CD14-positive monocyte (primary cell): ENCODE measurements at regions not wholly inside any gene's neighbourhood (a gene's known extent, or its start where the extent isn't known, plus 50 kb on each side); places are given as distances from the start of the nearest gene placed in this dataset.
"Not testable (repeated sequence)": the region's sequence is repeated elsewhere in the genome, so short reads cannot be mapped to it uniquely, and the experiment has no call there.

ENCODE experiments used
- DNase-seq, 3 donors: peaks; one replicate each; pipeline ENCODE4 v3.0.0-alpha.2; 2011 to 2022
- H2AFZ ChIP-seq: 2 replicates; pipeline ENCODE4 v1.6.0; 2012; ENCODE audit warnings: mild to moderate bottlenecking, low read depth, low read length, inconsistent platforms; ENCODE audit not compliant: insufficient read depth, poor library complexity, severe bottlenecking
- H3K27ac ChIP-seq, 2 donors: 1 replicate in 1 of 2; 2 replicates in 1 of 2; pipeline ENCODE4 v1.5.1; 2012 to 2013; ENCODE audit warnings: low read length in 2 of 2, control low read depth in 1 of 2, inconsistent platforms in 1 of 2, low read depth in 1 of 2, mild to moderate bottlenecking in 1 of 2
- H3K27me3 ChIP-seq, 2 donors: one replicate each; pipeline versions ENCODE4 v1.6.0 to v1.6.1; 2011 to 2013; ENCODE audit warnings: low read length in 2 of 2; ENCODE audit not compliant: control insufficient read depth in 2 of 2, insufficient read depth in 2 of 2
- H3K36me3 ChIP-seq, 2 donors: replicated peaks in 1 of 2; 1 replicate in 1 of 2; 2 replicates in 1 of 2; pipeline versions ENCODE4 v1.5.1 to v1.6.1; 2012 to 2013; ENCODE audit warnings: low read length in 2 of 2, control low read depth in 1 of 2, inconsistent platforms in 1 of 2, mild to moderate bottlenecking in 1 of 2; ENCODE audit not compliant: insufficient read depth in 2 of 2, control insufficient read depth in 1 of 2
- H3K4me1 ChIP-seq, 2 donors: 1 replicate in 1 of 2; 2 replicates in 1 of 2; pipeline versions ENCODE4 v1.5.1 to v1.6.1; 2012 to 2013; ENCODE audit warnings: low read length in 2 of 2, control low read depth in 1 of 2, inconsistent platforms in 1 of 2, mild to moderate bottlenecking in 1 of 2, moderate library complexity in 1 of 2; ENCODE audit not compliant: insufficient read depth in 2 of 2, control insufficient read depth in 1 of 2
- H3K4me2 ChIP-seq: replicated peaks from 2 replicates; pipeline ENCODE3; 2012; ENCODE audit warnings: low read length, moderate library complexity, mild to moderate bottlenecking; ENCODE audit not compliant: poor library complexity, severe bottlenecking; ENCODE audit errors: extremely low read depth
- H3K4me3 ChIP-seq, 3 experiments: fragments of 200-600 bp in 1 of 3; sonication (generic) in 1 of 3; replicated peaks in 1 of 3; 1 replicate in 2 of 3; 2 replicates in 1 of 3; pipeline ENCODE4 v1.5.1; 2011 to 2013; ENCODE audit warnings: low read length in 3 of 3, mild to moderate bottlenecking in 3 of 3, control low read depth in 2 of 3, low read depth in 2 of 3, inconsistent platforms in 1 of 3, moderate library complexity in 1 of 3
- H3K79me2 ChIP-seq: 2 replicates; pipeline ENCODE4 v1.6.0; 2012; ENCODE audit warnings: mild to moderate bottlenecking, control low read depth, inconsistent platforms, low read length, moderate library complexity; ENCODE audit not compliant: insufficient read depth
- H3K9ac ChIP-seq: 2 replicates; pipeline ENCODE4 v1.6.0; 2017; ENCODE audit warnings: low read length, mild to moderate bottlenecking; ENCODE audit not compliant: insufficient read depth, poor library complexity, severe bottlenecking
- H3K9me3 ChIP-seq, 2 donors: replicated peaks in 1 of 2; 1 replicate in 1 of 2; 2 replicates in 1 of 2; pipeline versions ENCODE4 v1.5.1 to v1.6.1; 2012 to 2013; ENCODE audit warnings: low read length in 2 of 2, control low read depth in 1 of 2; ENCODE audit not compliant: control insufficient read depth in 1 of 2, insufficient read depth in 1 of 2
- H4K20me1 ChIP-seq: 2 replicates; pipeline ENCODE4 v1.6.0; 2012; ENCODE audit warnings: mild to moderate bottlenecking, low read length, control low read depth, moderate library complexity; ENCODE audit not compliant: insufficient read depth
- H3K27ac Mint-ChIP-seq, 7 donors: one replicate each; pipeline ENCODE4 v1.8.0; 2020; ENCODE audit warnings: mild to moderate bottlenecking in 7 of 7, mixed read lengths in 7 of 7, moderate library complexity in 6 of 7, inconsistent platforms in 2 of 7
- H3K27me3 Mint-ChIP-seq, 3 donors: one replicate each; pipeline ENCODE4 v1.8.0; 2021 to 2022; ENCODE audit warnings: low read depth in 3 of 3, mild to moderate bottlenecking in 3 of 3, mixed read lengths in 3 of 3, moderate library complexity in 3 of 3, inconsistent platforms in 1 of 3
- H3K36me3 Mint-ChIP-seq, 2 donors: one replicate each; pipeline ENCODE4 v1.8.0; 2020; ENCODE audit warnings: mixed read lengths in 2 of 2, inconsistent platforms in 1 of 2, mild to moderate bottlenecking in 1 of 2
- H3K4me1 Mint-ChIP-seq: one replicate; pipeline ENCODE4 v1.8.0; 2020; ENCODE audit warnings: mild to moderate bottlenecking, mixed read lengths
- H3K4me3 Mint-ChIP-seq, 2 donors: one replicate each; pipeline ENCODE4 v1.8.0; 2020; ENCODE audit warnings: mild to moderate bottlenecking in 2 of 2, mixed read lengths in 2 of 2, moderate library complexity in 1 of 2
- H3K9me3 Mint-ChIP-seq, 7 donors: one replicate each; pipeline ENCODE4 v1.8.0; 2020 to 2022; ENCODE audit warnings: mixed read lengths in 7 of 7, mild to moderate bottlenecking in 6 of 7, moderate library complexity in 6 of 7, inconsistent platforms in 2 of 7
- WGBS: methylation state at CpG from one replicate; pipeline ENCODE4 v1.1.5; 2013; ENCODE audit warnings: missing lambda C conversion rate; ENCODE audit not compliant: insufficient coverage; 5-methylcytosine and 5-hydroxymethylcytosine counted together
- intact Hi-C, 2 donors: fragments of 100-400 bp; cut with micrococcal nuclease; formaldehyde crosslinking; loops; one replicate each; pipeline versions ENCODE4 v1.15.0 to v1.15.1; 2023
- TF ChIP-seq, protein P1 (sequence below): fragments of 200-600 bp; IDR thresholded peaks from one replicate; pipeline ENCODE4 v1.8.0; 2022; ENCODE audit warnings: antibody characterized with exemption, mild to moderate bottlenecking

- Histone ChIP-seq H4K20me1 (no peaks in the 10 kb centered on the region), H3K9ac (no peak overlapping the region), H3K27me3 (no peaks in the 10 kb centered on the region), H3K4me3 (no peak overlapping the region), H3K4me2 (no peak overlapping the region), H2AFZ (no peak overlapping the region), H3K79me2 (no peaks in the 10 kb centered on the region), H3K27ac (no peak overlapping the region), H3K9me3 (no peaks in the 10 kb centered on the region), H3K4me1 (peaks cover 6 to 13% of the 10 kb centered on the region in 2 donors), H3K36me3 (no peaks in the 10 kb centered on the region)
- no peaks in the 10 kb centered on the region for H3K27me3 Mint-ChIP-seq
- WGBS, result no CpG with 5 or more reads among the region's 1 CpG
- TF ChIP-seq, protein P1, sequence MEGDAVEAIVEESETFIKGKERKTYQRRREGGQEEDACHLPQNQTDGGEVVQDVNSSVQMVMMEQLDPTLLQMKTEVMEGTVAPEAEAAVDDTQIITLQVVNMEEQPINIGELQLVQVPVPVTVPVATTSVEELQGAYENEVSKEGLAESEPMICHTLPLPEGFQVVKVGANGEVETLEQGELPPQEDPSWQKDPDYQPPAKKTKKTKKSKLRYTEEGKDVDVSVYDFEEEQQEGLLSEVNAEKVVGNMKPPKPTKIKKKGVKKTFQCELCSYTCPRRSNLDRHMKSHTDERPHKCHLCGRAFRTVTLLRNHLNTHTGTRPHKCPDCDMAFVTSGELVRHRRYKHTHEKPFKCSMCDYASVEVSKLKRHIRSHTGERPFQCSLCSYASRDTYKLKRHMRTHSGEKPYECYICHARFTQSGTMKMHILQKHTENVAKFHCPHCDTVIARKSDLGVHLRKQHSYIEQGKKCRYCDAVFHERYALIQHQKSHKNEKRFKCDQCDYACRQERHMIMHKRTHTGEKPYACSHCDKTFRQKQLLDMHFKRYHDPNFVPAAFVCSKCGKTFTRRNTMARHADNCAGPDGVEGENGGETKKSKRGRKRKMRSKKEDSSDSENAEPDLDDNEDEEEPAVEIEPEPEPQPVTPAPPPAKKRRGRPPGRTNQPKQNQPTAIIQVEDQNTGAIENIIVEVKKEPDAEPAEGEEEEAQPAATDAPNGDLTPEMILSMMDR, result no peak
- no peak overlapping the region for H3K4me3 Mint-ChIP-seq
- H3K9me3 Mint-ChIP-seq, result no peaks in the 10 kb centered on the region
- peaks cover 24% of the 10 kb centered on the region for H3K4me1 Mint-ChIP-seq
- H3K27ac Mint-ChIP-seq, result no peak overlapping the region
- H3K36me3 Mint-ChIP-seq, result no peaks in the 10 kb centered on the region
- DNase-seq, result no peak
- intact Hi-C loops, result loop anchor here in 1 of 2 donors (5.0 kb wide), 1 partner anchor 36 kb away; no protein-coding TSS in a partner anchor
These were observed 240.5 kb upstream of the PRSS58 start for GRCh38 chr7:142498364-142498763.

- Histone ChIP-seq H3K79me2 (no peaks in the 10 kb centered on the region), H3K4me2 (peak overlapping the region; percentile 18), H3K36me3 (no peaks in the 10 kb centered on the region), H4K20me1 (no peaks in the 10 kb centered on the region), H3K4me3 (peak overlapping the region in 1 of 3 experiments; percentile 12), H3K27ac (no peak overlapping the region), H3K9me3 (no peaks in the 10 kb centered on the region), H2AFZ (no peak overlapping the region), H3K4me1 (peaks cover 6 to 13% of the 10 kb centered on the region in 2 donors), H3K27me3 (no peaks in the 10 kb centered on the region), H3K9ac (no peak overlapping the region)
- 1% methylated on average over 7 of the region's 8 CpGs for WGBS
- Mint-ChIP-seq H3K9me3 (no peaks in the 10 kb centered on the region), H3K27ac (no peak overlapping the region), H3K36me3 (no peaks in the 10 kb centered on the region), H3K4me1 (peaks cover 24% of the 10 kb centered on the region), H3K27me3 (no peaks in the 10 kb centered on the region), H3K4me3 (peak overlapping the region in 1 of 2 donors; percentile 79)
- TF ChIP-seq, protein P1, result peak; percentile 83
- intact Hi-C loops, result loop anchor here in 1 of 2 donors (5.0 kb wide), 1 partner anchor 34 kb away; no protein-coding TSS in a partner anchor
- peak in 2 of 3 donors; percentile 39 to 48 for DNase-seq
These were observed 238.7 kb upstream of the PRSS58 start for GRCh38 chr7:142496545-142496991.

- not testable (repeated sequence) for H3K9me3 ChIP-seq, H3K9ac ChIP-seq, H3K36me3 ChIP-seq, H3K9me3 Mint-ChIP-seq, H3K27me3 Mint-ChIP-seq, DNase-seq, H3K4me2 ChIP-seq, H4K20me1 ChIP-seq, H3K27me3 ChIP-seq, H2AFZ ChIP-seq, H3K4me3 ChIP-seq, H3K27ac ChIP-seq, H3K79me2 ChIP-seq, H3K4me3 Mint-ChIP-seq, H3K27ac Mint-ChIP-seq, H3K36me3 Mint-ChIP-seq
- no CpG with 5 or more reads among the region's 3 CpGs for WGBS
- H3K4me1 ChIP-seq, result peaks cover 6 to 13% of the 10 kb centered on the region in 2 donors
- H3K4me1 Mint-ChIP-seq, result peaks cover 24% of the 10 kb centered on the region
- intact Hi-C loops, result loop anchor here in 1 of 2 donors (5.0 kb wide), 1 partner anchor 34 kb away; no protein-coding TSS in a partner anchor
These were observed 238.0 kb upstream of the PRSS58 start for GRCh38 chr7:142495879-142496278.
